ENCODE measurements at regions not wholly inside any gene's neighbourhood (a gene's known extent, or its start where the extent isn't known, plus 50 kb on each side); places are given as distances from the start of the nearest gene placed in this dataset.

- in situ Hi-C loops (cut with MboI; ENCODE audit: low pct_unique_long_range_greater_than_20kb, low sequenced_read_pairs, unreplicated experiment): no loop called here
- TF ChIP-seq, protein P1, sequence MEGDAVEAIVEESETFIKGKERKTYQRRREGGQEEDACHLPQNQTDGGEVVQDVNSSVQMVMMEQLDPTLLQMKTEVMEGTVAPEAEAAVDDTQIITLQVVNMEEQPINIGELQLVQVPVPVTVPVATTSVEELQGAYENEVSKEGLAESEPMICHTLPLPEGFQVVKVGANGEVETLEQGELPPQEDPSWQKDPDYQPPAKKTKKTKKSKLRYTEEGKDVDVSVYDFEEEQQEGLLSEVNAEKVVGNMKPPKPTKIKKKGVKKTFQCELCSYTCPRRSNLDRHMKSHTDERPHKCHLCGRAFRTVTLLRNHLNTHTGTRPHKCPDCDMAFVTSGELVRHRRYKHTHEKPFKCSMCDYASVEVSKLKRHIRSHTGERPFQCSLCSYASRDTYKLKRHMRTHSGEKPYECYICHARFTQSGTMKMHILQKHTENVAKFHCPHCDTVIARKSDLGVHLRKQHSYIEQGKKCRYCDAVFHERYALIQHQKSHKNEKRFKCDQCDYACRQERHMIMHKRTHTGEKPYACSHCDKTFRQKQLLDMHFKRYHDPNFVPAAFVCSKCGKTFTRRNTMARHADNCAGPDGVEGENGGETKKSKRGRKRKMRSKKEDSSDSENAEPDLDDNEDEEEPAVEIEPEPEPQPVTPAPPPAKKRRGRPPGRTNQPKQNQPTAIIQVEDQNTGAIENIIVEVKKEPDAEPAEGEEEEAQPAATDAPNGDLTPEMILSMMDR (IDR thresholded peaks at IDR 0.05; ENCODE audit: extremely low read depth, insufficient read depth, missing control alignments): no peak
- DNase-seq (ENCODE audit: low spot score): no peak
Observed at GRCh38 chr2:238593236-238593635, 166.5 kb downstream of the ASB1 start.

DNA sequence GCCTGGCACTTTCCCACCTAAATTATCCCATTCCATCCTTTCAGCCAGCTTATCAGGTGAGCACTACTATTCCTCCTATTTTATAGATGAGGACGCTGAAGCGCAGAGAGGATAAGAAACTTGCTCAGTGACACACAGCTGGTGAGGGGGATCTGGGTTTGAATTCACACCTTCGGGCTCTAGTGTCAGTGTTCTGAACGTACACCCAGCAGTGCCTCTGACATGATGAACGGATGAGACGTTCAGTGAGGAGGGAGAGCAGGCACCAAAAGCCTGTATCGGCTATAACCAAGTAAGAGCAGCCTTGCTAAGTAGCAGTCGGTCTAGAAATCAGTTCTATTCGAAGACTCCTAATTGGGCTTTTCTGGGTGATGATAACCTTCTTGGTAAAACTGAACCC is 167.0 kb downstream of the ASB1 start:
- in situ Hi-C loops (cut with MboI; ENCODE audit: low pct_unique_long_range_greater_than_20kb, low sequenced_read_pairs, unreplicated experiment): no loop called here
- TF ChIP-seq, protein P1 (IDR thresholded peaks at IDR 0.05; ENCODE audit: extremely low read depth, insufficient read depth, missing control alignments): no peak
- no peak for DNase-seq (ENCODE audit: low spot score)

DNA sequence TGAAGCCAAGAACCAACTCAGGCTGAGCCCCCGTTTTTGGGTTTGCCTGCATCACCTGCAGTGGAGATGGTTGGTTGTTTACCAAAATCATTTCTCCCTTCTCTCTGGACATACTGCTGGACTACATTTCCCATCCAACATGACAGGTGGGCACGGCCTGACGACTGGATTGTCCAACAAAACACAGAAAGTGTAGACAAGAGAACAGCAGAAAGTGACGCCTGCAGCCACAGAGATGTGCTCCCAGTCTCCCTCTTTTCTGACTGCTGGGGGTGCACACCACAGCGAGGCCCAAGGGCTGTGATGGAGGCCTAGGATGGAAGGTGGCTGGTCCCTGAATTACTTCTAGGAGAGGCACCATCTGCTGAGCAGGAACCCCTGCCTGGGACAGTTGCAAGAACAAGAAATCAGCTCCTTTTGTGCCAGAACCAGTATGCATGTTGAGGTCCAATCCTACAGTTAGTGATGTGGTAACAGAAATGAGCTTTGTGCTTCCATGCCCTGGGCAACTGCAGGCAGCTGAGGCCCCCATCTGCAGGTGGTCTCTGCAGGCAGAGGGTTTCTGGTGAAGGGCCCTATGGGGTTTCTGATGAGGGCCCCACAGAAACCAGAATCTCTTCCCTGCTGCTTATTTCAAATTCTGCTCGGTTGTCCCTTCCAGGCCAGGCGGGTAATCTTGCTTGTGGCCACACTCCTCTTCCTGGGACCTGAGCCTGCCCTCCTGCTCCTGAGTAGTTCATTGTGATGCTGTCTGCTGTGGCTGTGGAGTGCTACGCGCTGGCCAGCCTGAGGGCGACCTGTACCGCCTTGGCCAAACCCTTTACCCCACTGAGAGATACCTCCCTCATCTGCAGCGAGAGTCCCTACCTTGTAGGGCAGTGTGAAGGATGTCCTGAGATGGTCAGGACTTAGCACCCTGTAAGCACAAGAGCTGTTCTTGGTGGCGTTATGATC is 168.3 kb downstream of the ASB1 start:
- DNase-seq (ENCODE audit: low spot score): no peak
- in situ Hi-C loops (cut with MboI; ENCODE audit: low pct_unique_long_range_greater_than_20kb, low sequenced_read_pairs, unreplicated experiment): no loop called here
- TF ChIP-seq, protein P1 (IDR thresholded peaks at IDR 0.05; ENCODE audit: extremely low read depth, insufficient read depth, missing control alignments): no peak

DNA sequence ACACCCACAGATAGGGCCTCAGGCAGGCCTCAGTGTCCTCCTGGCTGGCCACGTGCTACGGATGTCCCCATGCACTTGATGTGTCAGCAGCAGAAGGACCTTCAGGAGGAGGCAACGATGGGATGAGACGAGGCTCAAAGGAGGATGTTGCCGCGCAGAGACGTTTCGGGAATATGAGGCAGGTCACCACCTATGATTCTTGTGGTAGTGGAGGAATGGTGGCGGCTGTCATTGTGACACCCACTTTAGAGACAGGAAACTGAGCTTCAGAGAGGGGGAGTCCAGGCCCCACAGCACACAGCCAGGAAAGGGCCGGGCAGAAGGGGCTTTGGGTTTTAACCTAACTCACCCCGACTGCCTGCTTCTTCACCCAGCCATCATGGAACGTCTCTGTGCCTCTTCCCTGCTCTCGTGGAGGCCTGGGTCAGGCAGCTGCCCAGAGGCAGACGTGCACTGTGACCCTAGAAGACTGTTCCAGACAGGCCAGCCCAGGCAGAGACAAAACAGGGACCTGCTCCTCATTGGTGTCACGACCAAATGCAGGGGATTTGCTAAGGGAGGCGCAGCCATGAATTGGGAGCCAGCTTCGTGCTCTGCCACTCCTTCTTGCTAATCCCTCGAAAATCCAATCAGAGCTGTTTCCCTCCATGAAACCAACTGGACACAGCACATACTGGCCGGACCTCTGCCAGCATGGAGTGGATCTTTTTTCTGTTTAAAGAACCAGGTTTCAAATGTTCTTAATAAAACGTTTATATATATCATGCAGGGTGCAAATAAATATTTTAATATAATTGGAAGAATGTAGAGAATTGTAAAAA is 169.2 kb downstream of the ASB1 start:
- in situ Hi-C loops (cut with MboI; ENCODE audit: low pct_unique_long_range_greater_than_20kb, low sequenced_read_pairs, unreplicated experiment): no loop called here
- DNase-seq (ENCODE audit: low spot score): no peak
- TF ChIP-seq, protein P1 (IDR thresholded peaks at IDR 0.05; ENCODE audit: extremely low read depth, insufficient read depth, missing control alignments): no peak

DNA sequence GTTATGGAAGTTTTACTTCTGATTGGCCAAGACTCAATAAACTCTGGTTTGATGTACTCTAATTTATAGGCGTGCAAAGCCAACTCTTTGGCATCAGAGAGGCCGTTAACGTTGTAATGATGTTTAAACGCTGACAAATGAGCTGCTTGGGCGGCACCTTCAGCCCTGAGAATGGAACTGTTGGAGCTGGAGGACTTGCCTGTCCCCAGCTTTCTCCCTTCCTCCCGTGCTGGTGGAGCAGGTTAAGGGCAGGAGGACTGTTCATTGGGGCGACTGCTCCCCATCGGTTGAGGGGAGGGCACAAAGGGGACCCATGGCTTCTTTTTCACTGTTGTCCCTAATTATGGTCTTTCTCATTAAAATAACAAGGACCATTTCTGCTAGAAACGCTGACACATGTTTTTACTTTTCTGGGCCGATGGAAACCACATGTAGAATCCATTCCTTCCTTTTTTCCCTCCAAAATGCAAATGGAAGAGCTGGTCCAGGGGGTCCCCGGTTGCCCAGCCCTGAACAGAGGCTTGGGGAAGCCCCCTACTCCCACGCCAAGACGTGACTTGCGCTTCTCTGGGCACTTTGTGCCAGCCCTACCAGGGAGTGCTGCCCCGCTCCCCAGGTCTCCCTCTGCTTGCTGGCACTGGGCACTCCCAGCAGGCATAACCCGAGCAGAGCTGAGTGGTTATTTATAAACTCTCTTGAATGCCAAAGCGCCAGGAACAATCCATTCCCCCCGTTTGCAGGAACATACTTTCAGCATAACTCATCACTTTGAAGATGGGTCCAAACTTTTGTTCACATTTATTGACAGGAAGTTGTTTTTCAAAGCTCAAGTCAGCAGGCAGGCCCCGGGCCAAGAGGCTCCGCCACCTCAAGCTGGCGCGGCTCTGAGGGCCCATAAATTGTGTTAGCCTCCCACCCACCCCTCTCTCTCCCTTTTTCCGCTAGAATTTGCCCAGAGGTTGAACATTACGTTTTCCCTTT is 170.1 kb downstream of the ASB1 start:
- in situ Hi-C loops (cut with MboI; ENCODE audit: low pct_unique_long_range_greater_than_20kb, low sequenced_read_pairs, unreplicated experiment): no loop called here
- TF ChIP-seq, protein P1 (IDR thresholded peaks at IDR 0.05; ENCODE audit: extremely low read depth, insufficient read depth, missing control alignments): no peak
- DNase-seq (ENCODE audit: low spot score): no peak
